ENCODE measurements at regions not wholly inside any gene's neighbourhood (a gene's known extent, or its start where the extent isn't known, plus 50 kb on each side); places are given as distances from the start of the nearest gene placed in this dataset.

DNA sequence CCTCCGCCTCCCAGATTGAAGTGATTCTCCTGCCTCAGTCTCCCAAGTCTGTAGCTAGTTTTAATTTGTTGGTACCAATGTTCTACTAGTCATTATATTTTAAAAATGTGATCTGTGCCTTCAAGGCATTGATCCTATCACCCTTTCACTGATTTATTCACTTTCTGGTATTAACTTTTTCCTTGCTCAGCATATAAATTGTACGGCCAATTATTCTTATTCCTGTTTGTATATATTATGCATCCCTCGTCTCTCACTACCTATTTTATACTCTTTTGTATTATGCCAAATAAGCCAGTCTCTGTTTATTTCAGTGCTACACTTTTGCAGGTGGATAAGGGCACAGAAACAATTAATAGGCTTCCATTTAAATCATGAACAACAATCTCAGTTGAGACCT, 620.2 kb upstream of the BCHE start:
- TF ChIP-seq ESRRA (IDR thresholded peaks at IDR 0.05; ENCODE audit: borderline replicate concordance, low read length) = no peak
- TF ChIP-seq, protein P1, sequence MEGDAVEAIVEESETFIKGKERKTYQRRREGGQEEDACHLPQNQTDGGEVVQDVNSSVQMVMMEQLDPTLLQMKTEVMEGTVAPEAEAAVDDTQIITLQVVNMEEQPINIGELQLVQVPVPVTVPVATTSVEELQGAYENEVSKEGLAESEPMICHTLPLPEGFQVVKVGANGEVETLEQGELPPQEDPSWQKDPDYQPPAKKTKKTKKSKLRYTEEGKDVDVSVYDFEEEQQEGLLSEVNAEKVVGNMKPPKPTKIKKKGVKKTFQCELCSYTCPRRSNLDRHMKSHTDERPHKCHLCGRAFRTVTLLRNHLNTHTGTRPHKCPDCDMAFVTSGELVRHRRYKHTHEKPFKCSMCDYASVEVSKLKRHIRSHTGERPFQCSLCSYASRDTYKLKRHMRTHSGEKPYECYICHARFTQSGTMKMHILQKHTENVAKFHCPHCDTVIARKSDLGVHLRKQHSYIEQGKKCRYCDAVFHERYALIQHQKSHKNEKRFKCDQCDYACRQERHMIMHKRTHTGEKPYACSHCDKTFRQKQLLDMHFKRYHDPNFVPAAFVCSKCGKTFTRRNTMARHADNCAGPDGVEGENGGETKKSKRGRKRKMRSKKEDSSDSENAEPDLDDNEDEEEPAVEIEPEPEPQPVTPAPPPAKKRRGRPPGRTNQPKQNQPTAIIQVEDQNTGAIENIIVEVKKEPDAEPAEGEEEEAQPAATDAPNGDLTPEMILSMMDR (IDR thresholded peaks at IDR 0.05) = no peak
- no peak for TF ChIP-seq RFX5 (IDR thresholded peaks at IDR 0.05)
- no peak for TF ChIP-seq RNF2 (IDR thresholded peaks at IDR 0.05; ENCODE audit: borderline replicate concordance, low read depth)
- no peak for TF ChIP-seq E2F6 (IDR thresholded peaks at IDR 0.05; ENCODE audit: borderline replicate concordance, low read depth)
- TF ChIP-seq POLR2A (IDR thresholded peaks at IDR 0.05; ENCODE audit: low read length) = no peak
